ENCODE measurements at regions not wholly inside any gene's neighbourhood (a gene's known extent, or its start where the extent isn't known, plus 50 kb on each side); places are given as distances from the start of the nearest gene placed in this dataset.

- no peak for DNase-seq (ENCODE audit: low read depth, low spot score)
Observed at GRCh38 chr11:80868831-80869230, 1428.0 kb upstream of the TENM4 start.

GRCh38 chr11:80862011-80862410 is 1421.2 kb upstream of the TENM4 start:
- DNase-seq (ENCODE audit: low read depth, low spot score), result no peak

- no peak for DNase-seq (ENCODE audit: low read depth, low spot score)
Observed at GRCh38 chr11:80861193-80861592, 1420.4 kb upstream of the TENM4 start.

- DNase-seq (ENCODE audit: low read depth, low spot score), result no peak
Observed at GRCh38 chr11:80860632-80861031, 1419.8 kb upstream of the TENM4 start.

GRCh38 chr11:80856066-80856465 is 1415.2 kb upstream of the TENM4 start:
- DNase-seq (ENCODE audit: low read depth, low spot score), result no peak

- DNase-seq (ENCODE audit: low read depth, low spot score), result no peak
Observed at GRCh38 chr11:80855426-80855825, 1414.6 kb upstream of the TENM4 start.

GRCh38 chr11:80849253-80849652 is 1408.4 kb upstream of the TENM4 start:
- DNase-seq (ENCODE audit: low read depth, low spot score), result no peak

GRCh38 chr11:80846979-80847378 is 1406.1 kb upstream of the TENM4 start:
- DNase-seq (ENCODE audit: low read depth, low spot score), result no peak

GRCh38 chr11:80846442-80846841 is 1405.6 kb upstream of the TENM4 start:
- DNase-seq (ENCODE audit: low read depth, low spot score), result no peak

- no peak for DNase-seq (ENCODE audit: low read depth, low spot score)
Observed at GRCh38 chr11:80844110-80844819, 1403.4 kb upstream of the TENM4 start.

- no peak for DNase-seq (ENCODE audit: low read depth, low spot score)
Observed at GRCh38 chr11:80843266-80843974, 1402.6 kb upstream of the TENM4 start.

GRCh38 chr11:80842246-80842645 is 1401.4 kb upstream of the TENM4 start:
- no peak for DNase-seq (ENCODE audit: low read depth, low spot score)

- DNase-seq (ENCODE audit: low read depth, low spot score), result no peak
Observed at GRCh38 chr11:80841675-80842074, 1400.8 kb upstream of the TENM4 start.

- no peak for DNase-seq (ENCODE audit: low read depth, low spot score)
Observed at GRCh38 chr11:80838153-80838552, 1397.3 kb upstream of the TENM4 start.

GRCh38 chr11:80837051-80837450 is 1396.2 kb upstream of the TENM4 start:
- no peak for DNase-seq (ENCODE audit: low read depth, low spot score)

- no peak for DNase-seq (ENCODE audit: low read depth, low spot score)
Observed at GRCh38 chr11:80831374-80831773, 1390.5 kb upstream of the TENM4 start.

- no peak for DNase-seq (ENCODE audit: low read depth, low spot score)
Observed at GRCh38 chr11:80827781-80828180, 1387.0 kb upstream of the TENM4 start.

GRCh38 chr11:80826808-80827207 is 1386.0 kb upstream of the TENM4 start:
- DNase-seq (ENCODE audit: low read depth, low spot score), result no peak

GRCh38 chr11:80822308-80822707 is 1381.5 kb upstream of the TENM4 start:
- DNase-seq (ENCODE audit: low read depth, low spot score), result no peak

GRCh38 chr11:80819271-80819670 is 1378.4 kb upstream of the TENM4 start:
- no peak for DNase-seq (ENCODE audit: low read depth, low spot score)

GRCh38 chr11:80816966-80817365 is 1376.1 kb upstream of the TENM4 start:
- no peak for DNase-seq (ENCODE audit: low read depth, low spot score)

GRCh38 chr11:80816454-80816847 is 1375.6 kb upstream of the TENM4 start:
- no peak for DNase-seq (ENCODE audit: low read depth, low spot score)

GRCh38 chr11:80815752-80816453 is 1375.1 kb upstream of the TENM4 start:
- no peak for DNase-seq (ENCODE audit: low read depth, low spot score)
